Dendritic cell treated with granulocyte-macrophage colony-stimulating factor and Interleukin-4, amounts not matched to agents 40 ng/mL and 50 ng/mL, for 4 days (primary cell): ENCODE measurements at regions not wholly inside any gene's neighbourhood (a gene's known extent, or its start where the extent isn't known, plus 50 kb on each side); places are given as distances from the start of the nearest gene placed in this dataset.

Experiments used
- H3K27ac Mint-ChIP-seq: one replicate; pipeline ENCODE4 v1.8.0; 2022; ENCODE audit warnings: mild to moderate bottlenecking, mixed read lengths
- H3K27me3 Mint-ChIP-seq: one replicate; pipeline ENCODE4 v1.8.0; 2022; ENCODE audit warnings: mild to moderate bottlenecking, mixed read lengths
- H3K36me3 Mint-ChIP-seq: one replicate; pipeline ENCODE4 v1.8.0; 2022; ENCODE audit warnings: low read depth, mixed read lengths
- H3K4me1 Mint-ChIP-seq: one replicate; pipeline ENCODE4 v1.8.0; 2022; ENCODE audit warnings: low read depth, mixed read lengths
- H3K4me3 Mint-ChIP-seq: one replicate; pipeline ENCODE4 v1.8.0; 2022; ENCODE audit warnings: mild to moderate bottlenecking, moderate library complexity, mixed read lengths
- H3K9me3 Mint-ChIP-seq: one replicate; pipeline ENCODE4 v1.8.0; 2022; ENCODE audit warnings: mixed read lengths
- intact Hi-C: fragments of 100-400 bp; cut with micrococcal nuclease; formaldehyde crosslinking; loops from one replicate; pipeline ENCODE4 v1.15.0; 2022

DNA sequence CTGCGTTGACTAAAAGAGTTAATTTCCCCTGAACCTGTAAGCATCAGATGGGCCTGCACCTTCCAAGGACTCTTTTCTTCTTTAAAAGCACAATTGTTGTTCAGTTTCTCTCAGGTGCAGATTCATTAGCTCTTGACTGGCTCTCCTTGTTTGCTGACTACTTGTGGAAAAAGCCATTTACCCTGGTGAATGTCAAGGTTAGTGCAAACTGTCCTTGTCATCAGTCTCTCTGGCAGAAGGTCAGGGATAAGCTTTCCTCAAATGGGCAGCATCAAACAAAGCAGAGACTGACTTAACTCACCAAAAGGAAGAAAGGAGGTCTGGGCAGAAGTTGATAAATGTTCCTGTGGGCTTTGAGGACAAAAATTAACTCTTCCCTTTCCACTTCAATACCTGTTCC lies 922.7 kb downstream of the BCL11A start:
- H3K4me1 Mint-ChIP-seq = no peaks in the 10 kb centered on the region
- intact Hi-C loops = no loop called here
- H3K27ac Mint-ChIP-seq = no peak overlapping the region
- H3K27me3 Mint-ChIP-seq = no peaks in the 10 kb centered on the region
- H3K4me3 Mint-ChIP-seq = no peak overlapping the region
- no peaks in the 10 kb centered on the region for H3K36me3 Mint-ChIP-seq
- peaks cover 10% of the 10 kb centered on the region for H3K9me3 Mint-ChIP-seq

DNA sequence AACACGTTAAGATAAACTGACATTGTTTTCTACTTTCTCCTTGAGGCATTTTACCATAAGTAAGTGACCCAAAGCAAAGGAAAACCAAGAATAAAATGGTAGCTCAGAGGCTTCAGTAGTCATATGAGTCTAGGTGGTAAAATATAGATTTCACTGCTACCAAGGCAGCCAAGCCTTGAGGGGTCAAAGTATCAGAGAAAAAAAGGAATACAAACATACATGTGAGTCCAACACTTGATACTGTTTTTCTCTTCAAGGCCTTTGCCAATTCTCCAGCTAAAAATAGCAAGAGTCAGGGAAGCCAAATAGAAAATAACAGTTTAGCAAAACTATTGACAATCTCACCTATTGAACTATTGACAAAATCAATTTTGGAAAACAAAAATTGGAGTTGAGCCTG lies 925.9 kb downstream of the BCL11A start:
- H3K27ac Mint-ChIP-seq = no peak overlapping the region
- intact Hi-C loops = no loop called here
- H3K4me1 Mint-ChIP-seq = peaks cover 8% of the 10 kb centered on the region

DNA sequence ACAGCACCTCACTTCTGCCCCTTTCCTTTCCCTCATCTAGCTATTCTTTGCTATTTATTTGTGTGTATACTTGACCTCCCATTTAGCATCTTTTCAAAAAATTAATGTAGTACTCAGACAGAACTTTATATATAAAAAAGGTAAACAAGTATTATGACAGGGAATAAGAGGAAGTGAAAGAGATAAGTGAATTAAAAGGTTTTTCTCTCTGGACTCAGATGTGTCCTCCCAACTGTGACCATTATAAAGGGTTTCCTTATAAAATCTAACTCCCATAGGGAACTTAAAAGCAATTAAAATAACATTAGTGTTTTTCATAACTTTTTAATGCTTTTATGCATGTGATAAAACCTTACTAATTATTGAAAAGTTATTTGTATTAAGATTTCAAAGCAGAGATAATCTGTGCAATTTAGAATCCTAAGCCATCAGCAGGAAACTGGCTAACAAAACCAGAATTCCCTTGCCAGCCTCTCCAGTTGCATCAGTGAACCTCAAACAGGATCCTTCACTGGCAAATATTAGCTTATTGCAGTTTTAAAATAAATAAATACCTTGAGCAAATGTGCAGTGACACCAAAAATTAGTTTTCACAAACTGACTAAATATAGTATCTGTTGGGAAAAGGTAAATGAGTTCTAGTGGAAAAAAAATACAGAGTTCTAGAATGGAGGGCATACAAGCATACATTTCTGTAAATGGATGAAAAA lies 930.7 kb downstream of the BCL11A start:
- intact Hi-C loops = no loop called here
- H3K4me3 Mint-ChIP-seq = no peak overlapping the region
- H3K9me3 Mint-ChIP-seq = peaks cover 16% of the 10 kb centered on the region
- H3K27me3 Mint-ChIP-seq = no peaks in the 10 kb centered on the region
- no peak overlapping the region for H3K27ac Mint-ChIP-seq
- no peaks in the 10 kb centered on the region for H3K36me3 Mint-ChIP-seq
- H3K4me1 Mint-ChIP-seq = peaks cover 8% of the 10 kb centered on the region

More for the DNA sequence above, 925.9 kb downstream of the BCL11A start:
- peaks cover 10% of the 10 kb centered on the region for H3K9me3 Mint-ChIP-seq
- H3K4me3 Mint-ChIP-seq = no peak overlapping the region
- no peaks in the 10 kb centered on the region for H3K27me3 Mint-ChIP-seq
- H3K36me3 Mint-ChIP-seq = no peaks in the 10 kb centered on the region

DNA sequence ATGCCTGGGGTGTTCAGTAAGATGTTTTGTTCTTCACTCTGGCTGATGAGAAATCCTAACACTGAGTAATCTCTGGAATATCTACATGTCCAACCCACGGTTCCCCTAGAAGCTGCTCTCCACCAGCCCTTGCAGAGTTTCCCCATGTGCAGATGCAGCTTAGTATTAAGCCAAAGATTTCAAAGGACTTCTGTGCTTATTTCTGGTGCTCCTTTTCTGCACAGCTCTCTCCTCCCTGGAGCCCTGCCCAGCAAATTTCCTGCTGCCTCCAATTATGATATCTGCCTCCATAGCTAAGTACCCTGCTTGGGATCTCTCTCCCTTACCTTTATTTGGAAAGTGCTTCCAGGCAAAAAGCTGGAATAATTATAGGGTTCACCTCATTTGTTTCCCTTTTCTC lies 949.3 kb downstream of the BCL11A start:
- Mint-ChIP-seq H3K27me3 (no peaks in the 10 kb centered on the region), H3K4me1 (no peaks in the 10 kb centered on the region), H3K36me3 (no peaks in the 10 kb centered on the region), H3K27ac (no peak overlapping the region), H3K9me3 (peaks cover 35% of the 10 kb centered on the region), H3K4me3 (no peak overlapping the region)
- intact Hi-C loops = no loop called here

DNA sequence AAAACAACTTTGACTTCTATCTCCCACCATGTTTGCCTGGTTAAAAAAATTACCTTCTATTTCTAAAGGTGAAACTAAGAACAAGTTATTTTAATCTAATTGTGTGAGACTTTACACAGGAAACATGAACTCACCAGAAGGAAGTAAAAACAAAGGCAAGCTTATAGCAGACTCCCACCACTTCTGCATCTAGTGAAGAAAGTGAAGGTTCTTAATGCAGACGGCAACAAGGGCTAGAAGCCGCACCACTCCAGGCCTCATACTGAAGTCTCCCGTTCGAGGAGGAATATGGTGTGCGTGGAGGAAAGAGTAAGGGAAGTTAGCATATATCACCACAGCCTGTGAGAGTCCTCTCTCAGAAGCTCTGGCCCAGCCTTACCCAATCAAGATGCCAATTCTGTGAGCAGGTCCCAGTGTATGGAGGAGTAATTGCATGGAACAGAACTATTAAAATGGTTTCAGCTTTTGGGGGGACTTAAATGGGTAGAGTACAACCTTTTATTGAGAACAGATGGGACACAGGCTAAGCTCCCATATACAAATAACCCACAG lies 958.7 kb downstream of the BCL11A start:
- peaks cover 8% of the 10 kb centered on the region for H3K4me1 Mint-ChIP-seq
- H3K27me3 Mint-ChIP-seq = no peaks in the 10 kb centered on the region
- no peak overlapping the region for H3K27ac Mint-ChIP-seq
- intact Hi-C loops = no loop called here
- H3K36me3 Mint-ChIP-seq = no peaks in the 10 kb centered on the region
- H3K9me3 Mint-ChIP-seq = peaks cover 18% of the 10 kb centered on the region
- H3K4me3 Mint-ChIP-seq = no peak overlapping the region

DNA sequence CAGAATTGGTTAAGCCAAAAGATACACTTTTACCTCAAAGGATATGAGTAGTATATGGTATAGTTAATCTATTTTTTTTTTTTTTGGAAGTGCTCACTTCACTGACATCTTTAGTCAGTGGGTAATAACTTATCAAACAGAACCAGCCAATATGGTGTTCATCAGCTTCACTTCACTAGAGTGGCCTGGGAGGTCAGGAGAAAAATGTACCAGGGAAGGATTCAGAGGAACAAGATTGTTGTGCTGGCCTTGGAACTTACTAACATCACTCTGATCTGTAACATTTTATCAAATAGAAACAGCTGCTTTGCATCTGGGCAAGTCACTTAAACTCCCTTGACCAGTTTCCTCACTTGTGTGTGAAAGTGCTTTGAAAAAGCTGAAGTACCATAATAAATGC lies 962.7 kb downstream of the BCL11A start:
- H3K27me3 Mint-ChIP-seq = no peaks in the 10 kb centered on the region

DNA sequence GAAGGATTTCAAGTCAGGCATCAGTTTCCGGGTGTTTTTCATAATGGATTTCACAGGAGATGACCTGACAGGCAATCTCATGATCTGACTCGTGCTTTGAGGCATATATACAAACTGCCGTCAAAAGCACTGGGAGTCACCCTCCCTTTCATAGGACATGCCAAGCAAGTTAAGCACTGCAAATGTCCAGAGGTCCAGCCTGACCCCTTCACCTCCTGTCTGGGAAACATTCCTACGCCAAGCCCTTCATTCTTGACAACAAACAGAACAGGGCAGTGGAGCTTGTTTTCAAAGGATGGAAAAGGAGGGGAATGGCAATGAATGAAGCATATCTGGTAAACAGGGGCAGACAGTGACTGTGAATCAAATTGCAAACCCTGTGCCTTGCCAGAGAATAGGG lies 963.6 kb downstream of the BCL11A start:
- peaks cover 4% of the 10 kb centered on the region for H3K4me1 Mint-ChIP-seq
- no peaks in the 10 kb centered on the region for H3K36me3 Mint-ChIP-seq
- H3K27ac Mint-ChIP-seq = no peak overlapping the region
- H3K9me3 Mint-ChIP-seq = no peaks in the 10 kb centered on the region
- no peaks in the 10 kb centered on the region for H3K27me3 Mint-ChIP-seq
- H3K4me3 Mint-ChIP-seq = no peak overlapping the region
- intact Hi-C loops = no loop called here

More for the DNA sequence above, 962.7 kb downstream of the BCL11A start:
- no peak overlapping the region for H3K4me3 Mint-ChIP-seq
- no peak overlapping the region for H3K27ac Mint-ChIP-seq
- H3K9me3 Mint-ChIP-seq = no peaks in the 10 kb centered on the region
- peaks cover 8% of the 10 kb centered on the region for H3K4me1 Mint-ChIP-seq
- intact Hi-C loops = no loop called here
- H3K36me3 Mint-ChIP-seq = no peaks in the 10 kb centered on the region

DNA sequence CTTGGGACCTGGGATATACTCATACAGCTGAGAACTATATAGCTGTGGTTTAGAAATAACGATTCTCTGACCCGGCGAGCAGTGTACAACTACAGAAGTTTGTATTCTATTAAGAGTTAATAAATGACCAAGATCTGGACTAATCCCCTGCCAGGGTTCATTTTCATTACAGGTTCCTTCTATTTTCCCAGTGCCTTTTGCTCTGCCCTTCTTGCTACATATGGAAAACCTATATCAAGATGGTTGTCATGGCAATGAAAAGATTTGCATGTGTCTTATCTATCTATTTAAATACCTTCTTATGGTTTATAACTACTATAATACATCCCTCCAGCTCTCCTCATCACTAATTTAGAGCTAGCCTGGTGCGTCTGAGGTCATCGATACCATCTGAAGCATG lies 965.2 kb downstream of the BCL11A start:
- no peaks in the 10 kb centered on the region for H3K9me3 Mint-ChIP-seq
- H3K36me3 Mint-ChIP-seq = no peaks in the 10 kb centered on the region
- no peak overlapping the region for H3K4me3 Mint-ChIP-seq
- intact Hi-C loops = no loop called here
- H3K27ac Mint-ChIP-seq = no peak overlapping the region
- H3K27me3 Mint-ChIP-seq = no peaks in the 10 kb centered on the region
- no peaks in the 10 kb centered on the region for H3K4me1 Mint-ChIP-seq

DNA sequence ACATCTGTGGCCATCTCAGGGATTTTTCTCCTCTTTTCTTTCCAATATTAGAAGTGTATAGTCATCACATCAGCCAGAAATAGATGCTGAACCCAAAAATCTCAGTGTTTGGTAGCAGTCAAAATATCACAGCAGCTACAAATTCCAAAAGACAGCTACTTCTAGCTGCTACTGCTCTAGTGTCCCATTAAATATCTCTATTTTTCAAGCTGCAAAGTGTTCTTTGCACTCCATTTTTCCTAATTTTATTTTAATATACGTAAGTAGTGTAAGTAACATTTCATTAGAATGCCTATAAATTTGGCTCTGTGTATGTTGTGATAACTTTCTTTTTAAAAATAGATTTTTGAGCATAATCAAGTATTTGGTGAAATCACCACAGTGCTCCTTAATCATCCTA lies 967.3 kb downstream of the BCL11A start:
- no peaks in the 10 kb centered on the region for H3K27me3 Mint-ChIP-seq
- no peak overlapping the region for H3K4me3 Mint-ChIP-seq
- H3K4me1 Mint-ChIP-seq = no peaks in the 10 kb centered on the region
- no peaks in the 10 kb centered on the region for H3K36me3 Mint-ChIP-seq
- H3K9me3 Mint-ChIP-seq = no peaks in the 10 kb centered on the region
- H3K27ac Mint-ChIP-seq = no peak overlapping the region
- intact Hi-C loops = no loop called here

DNA sequence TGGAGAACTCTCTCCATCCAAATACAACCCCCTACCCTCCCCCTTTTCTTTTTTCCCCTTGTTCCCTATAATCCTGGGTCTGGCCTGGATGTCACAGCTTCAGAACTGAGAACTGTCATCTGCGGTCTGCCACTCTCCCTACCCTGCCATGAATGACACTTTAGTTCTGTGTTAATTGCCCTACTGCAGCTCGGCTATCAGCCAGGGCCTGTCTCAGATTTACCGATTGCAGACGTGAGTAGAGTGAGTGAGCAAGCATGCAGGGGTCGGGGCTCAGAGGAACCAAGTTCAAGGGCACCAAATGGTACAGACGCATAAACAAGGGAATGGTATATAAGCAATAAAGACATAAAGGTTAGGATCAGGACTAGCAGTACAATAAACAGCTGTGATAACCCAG lies 967.8 kb downstream of the BCL11A start:
- intact Hi-C loops = no loop called here

DNA sequence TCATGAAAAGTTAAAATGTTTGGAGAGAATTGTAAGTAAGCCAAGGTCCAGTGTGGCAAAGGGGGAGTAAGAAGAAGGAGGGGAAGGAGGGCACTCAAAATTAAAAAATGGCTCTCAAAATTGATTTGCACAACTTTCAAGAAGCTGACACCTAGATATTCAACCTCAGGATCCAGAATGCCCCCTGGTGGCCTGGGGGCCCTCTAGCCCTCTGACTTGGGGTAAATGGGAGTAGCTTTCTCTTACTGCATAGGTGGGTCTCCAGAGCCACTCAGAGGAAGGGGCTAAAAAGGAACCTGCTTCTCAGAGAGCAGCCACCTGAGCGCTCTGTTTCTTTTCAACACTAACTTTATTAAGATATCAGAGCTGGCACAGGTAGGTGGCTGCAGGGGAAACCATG lies 968.5 kb downstream of the BCL11A start:
- Mint-ChIP-seq H3K27me3 (no peaks in the 10 kb centered on the region), H3K27ac (no peak overlapping the region), H3K4me3 (no peak overlapping the region), H3K36me3 (no peaks in the 10 kb centered on the region), H3K9me3 (no peaks in the 10 kb centered on the region), H3K4me1 (no peaks in the 10 kb centered on the region)
- intact Hi-C loops = no loop called here

More for the DNA sequence above, 967.8 kb downstream of the BCL11A start:
- H3K27me3 Mint-ChIP-seq = no peaks in the 10 kb centered on the region
- H3K27ac Mint-ChIP-seq = no peak overlapping the region
- no peaks in the 10 kb centered on the region for H3K9me3 Mint-ChIP-seq
- no peaks in the 10 kb centered on the region for H3K4me1 Mint-ChIP-seq
- H3K4me3 Mint-ChIP-seq = no peak overlapping the region
- H3K36me3 Mint-ChIP-seq = no peaks in the 10 kb centered on the region

DNA sequence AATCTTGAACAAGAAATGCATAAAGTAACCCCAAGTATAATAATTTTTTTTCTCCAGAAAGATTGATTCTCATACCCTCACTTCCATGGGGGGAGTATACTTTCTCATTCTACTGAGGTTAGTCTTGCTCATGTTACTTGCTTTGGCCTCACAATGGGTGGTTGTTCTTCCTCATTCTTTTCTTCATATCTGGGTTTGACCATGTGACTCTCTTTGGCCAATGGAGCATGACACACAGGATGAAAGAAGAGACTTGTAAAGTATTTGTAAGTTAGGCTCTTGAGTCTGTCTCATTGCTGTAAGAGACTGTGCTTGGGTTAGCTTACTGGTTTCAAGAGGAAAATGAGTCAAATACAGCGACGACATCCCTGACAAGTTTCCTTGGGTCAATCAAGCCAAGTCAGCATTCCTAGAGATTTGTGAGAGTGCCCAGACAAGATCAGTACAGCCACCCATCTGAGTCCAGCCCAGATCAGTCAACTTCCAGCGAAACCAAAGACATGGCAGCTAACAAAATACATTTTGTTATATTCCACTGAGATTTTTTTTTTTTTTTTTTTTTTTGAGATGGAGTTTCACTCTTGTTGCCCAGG lies 970.2 kb downstream of the BCL11A start:
- Mint-ChIP-seq H3K4me1 (peaks cover 2% of the 10 kb centered on the region), H3K27ac (no peak overlapping the region), H3K27me3 (no peaks in the 10 kb centered on the region), H3K4me3 (no peak overlapping the region), H3K36me3 (no peaks in the 10 kb centered on the region), H3K9me3 (peaks cover 8% of the 10 kb centered on the region)
- intact Hi-C loops = no loop called here

DNA sequence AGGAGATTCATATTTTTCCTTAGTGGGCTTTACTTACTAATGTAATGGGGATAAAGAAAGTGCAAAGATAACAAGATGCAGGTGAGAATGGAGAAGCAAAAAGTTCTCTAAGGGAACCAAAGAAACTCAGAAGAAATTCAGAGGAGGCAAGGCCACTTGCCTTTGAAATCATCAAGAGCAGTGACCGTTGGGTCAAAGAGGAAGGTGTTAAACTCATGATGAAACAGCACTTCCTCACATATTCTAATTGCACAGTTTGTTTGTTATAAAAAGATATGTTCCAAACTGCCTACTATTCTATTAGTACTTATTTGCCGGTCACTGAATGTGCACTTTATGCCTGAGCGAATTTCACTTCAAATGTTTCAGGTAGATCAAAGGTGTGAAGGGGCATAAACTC lies 975.1 kb downstream of the BCL11A start:
- peaks cover 5% of the 10 kb centered on the region for H3K4me1 Mint-ChIP-seq
- intact Hi-C loops = no loop called here

DNA sequence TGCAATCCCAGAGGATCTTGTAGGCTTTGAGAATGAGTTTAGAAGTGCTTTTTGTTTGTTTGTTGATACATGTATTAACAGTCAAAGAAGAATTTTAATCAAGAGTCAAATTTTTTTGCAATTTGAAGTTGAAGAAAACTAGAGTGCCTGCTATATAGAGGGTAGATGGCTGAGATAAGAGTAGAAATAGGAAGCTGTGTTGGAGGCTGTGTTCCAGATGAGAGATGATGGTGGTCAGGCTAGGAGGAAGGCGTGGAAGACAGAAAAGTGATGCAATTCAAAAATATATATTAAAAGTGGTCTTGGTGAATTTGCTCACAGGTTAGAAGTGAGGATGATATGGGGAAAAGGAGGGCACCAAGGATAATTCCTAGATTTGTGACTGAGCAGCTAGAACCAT lies 978.3 kb downstream of the BCL11A start:
- no peaks in the 10 kb centered on the region for H3K27me3 Mint-ChIP-seq
- peaks cover 14% of the 10 kb centered on the region for H3K9me3 Mint-ChIP-seq
- H3K4me1 Mint-ChIP-seq = peaks cover 5% of the 10 kb centered on the region
- H3K36me3 Mint-ChIP-seq = no peaks in the 10 kb centered on the region
- no peak overlapping the region for H3K27ac Mint-ChIP-seq
- no peak overlapping the region for H3K4me3 Mint-ChIP-seq
- intact Hi-C loops = no loop called here

More for the DNA sequence above, 975.1 kb downstream of the BCL11A start:
- Mint-ChIP-seq H3K4me3 (no peak overlapping the region), H3K27me3 (no peaks in the 10 kb centered on the region), H3K27ac (no peak overlapping the region), H3K36me3 (no peaks in the 10 kb centered on the region), H3K9me3 (peaks cover 14% of the 10 kb centered on the region)

DNA sequence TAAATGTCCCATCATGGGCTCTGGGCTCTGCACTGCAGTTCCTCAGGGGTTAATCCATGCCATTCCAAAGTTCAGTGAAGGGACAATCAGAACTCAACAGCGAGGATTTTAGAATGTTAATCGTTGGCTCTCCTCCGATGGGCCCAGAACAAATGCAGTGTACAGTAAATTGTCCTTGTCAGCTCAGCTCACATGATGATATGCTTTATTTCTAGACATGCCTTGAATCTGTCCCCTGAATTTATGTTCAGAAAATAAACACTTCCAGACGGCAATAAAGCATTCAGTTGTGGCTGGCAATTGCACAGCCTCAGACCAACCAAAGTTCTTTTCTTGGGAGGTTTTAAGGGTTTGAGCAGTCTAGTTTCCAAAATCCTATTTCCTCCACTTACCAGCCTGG lies 981.2 kb downstream of the BCL11A start:
- Mint-ChIP-seq H3K27ac (no peak overlapping the region), H3K36me3 (no peaks in the 10 kb centered on the region), H3K9me3 (peaks cover 6% of the 10 kb centered on the region), H3K27me3 (no peaks in the 10 kb centered on the region), H3K4me1 (no peaks in the 10 kb centered on the region), H3K4me3 (no peak overlapping the region)
- intact Hi-C loops = no loop called here
